Gastrocnemius medialis (tissue), 4 donors: ENCODE measurements at regions not wholly inside any gene's neighbourhood (a gene's known extent, or its start where the extent isn't known, plus 50 kb on each side); places are given as distances from the start of the nearest gene placed in this dataset.

Experiments
- ATAC-seq, 2 donors: fragments of 150-250 bp; one replicate each; pipeline ENCODE4 v1.9.1; 2016
- DNase-seq, 2 donors: peaks; one replicate each; pipeline ENCODE4 v3.0.0-alpha.2; 2019
- H3K27ac ChIP-seq, 4 donors: fragments of 200-600 bp; sonication (generic); 1 replicate in 1 of 4; 2 replicates in 3 of 4; pipeline ENCODE4 v1.5.1; 2016 to 2018; ENCODE audit warnings: mild to moderate bottlenecking in 2 of 4, moderate library complexity in 1 of 4
- H3K27me3 ChIP-seq, 3 donors: fragments of 200-600 bp; sonication (generic) in 2 of 3; 1 replicate in 1 of 3; 2 replicates in 2 of 3; pipeline versions ENCODE4 v1.5.1 to v1.6.0; 2016 to 2019; ENCODE audit warnings: mild to moderate bottlenecking in 1 of 3, moderate library complexity in 1 of 3
- H3K36me3 ChIP-seq, 2 donors: fragments of 200-600 bp; sonication (generic) in 1 of 2; one replicate each; pipeline ENCODE4 v1.5.1; 2017 to 2018
- H3K4me1 ChIP-seq, 2 donors: fragments of 200-600 bp; sonication (generic) in 1 of 2; one replicate each; pipeline ENCODE4 v1.5.1; 2016 to 2017; ENCODE audit warnings: mild to moderate bottlenecking in 2 of 2
- H3K4me3 ChIP-seq, 4 donors: fragments of 200-600 bp; sonication (generic) in 3 of 4; 1 replicate in 1 of 4; 2 replicates in 3 of 4; pipeline ENCODE4 v1.5.1; 2016 to 2019; ENCODE audit warnings: mild to moderate bottlenecking in 2 of 4
- H3K9me3 ChIP-seq, 3 donors: fragments of 200-600 bp; sonication (generic) in 2 of 3; 1 replicate in 1 of 3; 2 replicates in 2 of 3; pipeline ENCODE4 v1.5.1; 2016 to 2019
- POLR2A ChIP-seq, 2 donors: fragments of 450-650 bp; IDR thresholded peaks; one replicate each; pipeline ENCODE4 v1.6.1; 2017; ENCODE audit warnings: antibody characterized with exemption in 2 of 2, mild to moderate bottlenecking in 2 of 2, moderate library complexity in 2 of 2
- in situ Hi-C, 4 donors: fragments of 200-750 bp; cut with MboI; loops; one replicate each; pipeline versions ENCODE4 v1.15.0 to v1.8.0; 2017; ENCODE audit warnings: low sequenced_read_pairs in 4 of 4
- intact Hi-C: fragments of 100-400 bp; cut with DNase I; formaldehyde crosslinking; loops from one replicate; pipeline ENCODE4 v1.15.1; 2023; ENCODE audit warnings: low total_unique reads
- TF ChIP-seq, protein P1 (sequence below), 5 experiments: fragments of 450-650 bp in 3 of 5; fragments of 200-600 bp in 2 of 5; sonication (generic) in 2 of 5; IDR thresholded peaks in 4 of 5; conservative IDR thresholded peaks in 1 of 5; 1 replicate in 4 of 5; 2 replicates in 1 of 5; pipeline ENCODE4 v1.5.1; 2016 to 2019; ENCODE audit warnings: antibody characterized with exemption in 5 of 5, mild to moderate bottlenecking in 3 of 5, moderate library complexity in 3 of 5

DNA sequence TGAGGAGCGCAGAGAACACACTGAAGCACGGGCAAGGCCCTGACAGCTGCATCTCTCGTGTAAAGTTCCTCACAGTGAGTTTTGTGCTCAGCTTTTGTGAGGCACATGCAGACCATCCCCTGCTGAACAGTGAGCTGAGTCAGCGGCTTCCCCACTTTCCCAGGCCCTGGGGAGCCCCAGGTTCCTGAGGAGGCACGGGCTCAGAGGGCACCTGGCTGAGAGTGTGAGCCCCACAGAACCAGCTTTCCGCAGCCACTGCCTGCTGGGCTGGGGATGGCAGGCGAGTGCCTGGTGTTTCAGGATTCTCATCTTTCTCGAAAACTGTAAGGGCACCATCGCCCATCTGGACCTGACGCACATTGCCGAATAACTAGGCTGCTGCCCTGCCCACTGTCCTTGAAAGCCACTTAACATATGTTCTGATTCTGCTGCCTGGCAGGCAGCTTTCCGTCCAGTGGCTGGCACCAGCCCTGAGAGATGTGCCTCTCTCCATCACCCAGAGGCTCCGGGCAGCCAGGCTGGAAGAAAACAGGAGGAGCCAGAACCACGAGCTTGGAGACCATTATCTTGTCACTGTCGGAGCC is 266.7 kb upstream of the FOXF1 start:
- intact Hi-C loops = no loop called here
- ATAC-seq = no peak
- in situ Hi-C loops = no loop called here
- Histone ChIP-seq H3K4me1 (no peaks in the 10 kb centered on the region), H3K9me3 (no peaks in the 10 kb centered on the region), H3K4me3 (no peak overlapping the region), H3K27me3 (peaks cover 0 to 17% (median 8%) of the 10 kb centered on the region in 3 donors), H3K36me3 (no peaks in the 10 kb centered on the region), H3K27ac (no peak overlapping the region)
- DNase-seq = no peak
- no peak for TF ChIP-seq POLR2A (IDR thresholded peaks at IDR 0.05)
- TF ChIP-seq, protein P1, sequence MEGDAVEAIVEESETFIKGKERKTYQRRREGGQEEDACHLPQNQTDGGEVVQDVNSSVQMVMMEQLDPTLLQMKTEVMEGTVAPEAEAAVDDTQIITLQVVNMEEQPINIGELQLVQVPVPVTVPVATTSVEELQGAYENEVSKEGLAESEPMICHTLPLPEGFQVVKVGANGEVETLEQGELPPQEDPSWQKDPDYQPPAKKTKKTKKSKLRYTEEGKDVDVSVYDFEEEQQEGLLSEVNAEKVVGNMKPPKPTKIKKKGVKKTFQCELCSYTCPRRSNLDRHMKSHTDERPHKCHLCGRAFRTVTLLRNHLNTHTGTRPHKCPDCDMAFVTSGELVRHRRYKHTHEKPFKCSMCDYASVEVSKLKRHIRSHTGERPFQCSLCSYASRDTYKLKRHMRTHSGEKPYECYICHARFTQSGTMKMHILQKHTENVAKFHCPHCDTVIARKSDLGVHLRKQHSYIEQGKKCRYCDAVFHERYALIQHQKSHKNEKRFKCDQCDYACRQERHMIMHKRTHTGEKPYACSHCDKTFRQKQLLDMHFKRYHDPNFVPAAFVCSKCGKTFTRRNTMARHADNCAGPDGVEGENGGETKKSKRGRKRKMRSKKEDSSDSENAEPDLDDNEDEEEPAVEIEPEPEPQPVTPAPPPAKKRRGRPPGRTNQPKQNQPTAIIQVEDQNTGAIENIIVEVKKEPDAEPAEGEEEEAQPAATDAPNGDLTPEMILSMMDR (IDR thresholded peaks at IDR 0.05 in 4 of 5, conservative IDR thresholded peaks at IDR 0.05 in 1 of 5) = no peak

DNA sequence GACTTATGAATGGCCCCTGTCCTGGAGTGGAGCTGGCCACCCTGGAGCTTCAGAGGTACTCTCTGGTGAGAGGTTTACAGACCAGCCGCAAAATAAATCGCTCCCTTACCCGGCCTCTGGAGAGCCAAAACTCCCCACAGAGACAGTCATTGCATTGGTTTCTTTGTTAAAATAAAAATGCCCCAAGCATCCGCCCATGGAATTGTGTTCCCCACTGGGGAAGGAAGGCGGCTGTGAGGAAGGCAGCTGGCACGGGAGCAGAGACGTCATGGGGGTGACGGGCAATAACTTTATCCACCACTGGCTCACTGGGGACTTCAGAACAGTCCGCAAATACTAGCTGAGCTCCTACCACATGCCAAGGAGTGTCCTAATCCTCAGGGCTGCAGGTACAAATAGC is 266.2 kb upstream of the FOXF1 start:
- ATAC-seq (no peak), DNase-seq (no peak)
- Histone ChIP-seq H3K4me1 (no peaks in the 10 kb centered on the region), H3K27me3 (peaks cover 0 to 17% (median 8%) of the 10 kb centered on the region in 3 donors), H3K4me3 (no peak overlapping the region), H3K36me3 (no peaks in the 10 kb centered on the region), H3K9me3 (no peaks in the 10 kb centered on the region), H3K27ac (no peak overlapping the region)
- in situ Hi-C loops (no loop called here), intact Hi-C loops (no loop called here)
- TF ChIP-seq POLR2A (IDR thresholded peaks at IDR 0.05) = no peak
- TF ChIP-seq, protein P1 (IDR thresholded peaks at IDR 0.05 in 4 of 5, conservative IDR thresholded peaks at IDR 0.05 in 1 of 5) = no peak

DNA sequence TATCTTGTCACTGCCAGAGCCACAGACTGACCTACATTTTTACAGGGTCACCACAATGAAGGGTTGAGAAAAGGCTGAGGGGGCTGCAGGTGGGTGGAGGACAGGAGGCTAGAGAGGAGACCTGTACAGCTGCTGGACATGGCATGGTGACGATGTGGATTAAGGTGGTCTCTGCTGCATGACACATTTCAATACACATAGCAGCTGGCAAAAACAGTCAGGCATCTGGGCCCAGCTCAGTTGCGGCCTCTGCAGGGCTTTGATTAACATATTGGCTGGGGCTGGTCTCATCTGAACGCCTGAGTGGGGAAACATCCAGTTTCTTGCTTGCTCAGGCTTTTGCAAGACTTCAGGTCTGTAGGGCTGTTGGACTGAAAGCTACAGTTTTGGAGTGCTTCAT is 265.4 kb upstream of the FOXF1 start:
- peaks cover 0 to 14% (median 8%) of the 10 kb centered on the region in 3 donors for H3K27me3 ChIP-seq
- intact Hi-C loops = no loop called here
- in situ Hi-C loops = no loop called here

DNA sequence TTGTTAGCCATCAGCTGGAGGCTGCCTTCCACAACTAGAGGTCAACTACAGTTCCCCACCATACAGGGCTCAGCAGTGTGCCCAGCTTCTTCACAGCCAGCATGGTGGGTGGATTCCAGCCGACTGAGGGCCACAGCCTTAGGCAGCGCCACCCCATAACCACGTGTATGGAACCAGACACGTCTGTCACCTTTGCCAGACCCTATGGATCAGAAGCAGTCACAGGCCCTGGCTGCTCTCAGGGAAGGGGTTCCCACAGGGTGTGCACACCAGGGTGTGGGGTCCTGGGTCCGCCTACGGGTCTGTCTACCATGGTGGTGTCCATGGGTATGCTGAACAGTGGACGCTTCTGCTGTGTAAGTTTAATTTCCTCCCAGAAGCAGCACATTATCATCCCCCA is 265.0 kb upstream of the FOXF1 start:
- H3K27ac ChIP-seq = no peak overlapping the region
- H3K4me3 ChIP-seq = no peak overlapping the region
- in situ Hi-C loops (no loop called here), intact Hi-C loops (no loop called here)
- H3K36me3 ChIP-seq = no peaks in the 10 kb centered on the region
- no peak for ATAC-seq
- no peaks in the 10 kb centered on the region for H3K9me3 ChIP-seq
- no peaks in the 10 kb centered on the region for H3K4me1 ChIP-seq
- no peak for DNase-seq
- H3K27me3 ChIP-seq = peaks cover 0 to 14% (median 8%) of the 10 kb centered on the region in 3 donors
- TF ChIP-seq, protein P1 (IDR thresholded peaks at IDR 0.05 in 4 of 5, conservative IDR thresholded peaks at IDR 0.05 in 1 of 5) = no peak
- no peak for TF ChIP-seq POLR2A (IDR thresholded peaks at IDR 0.05)

More for the DNA sequence above, 265.4 kb upstream of the FOXF1 start:
- Histone ChIP-seq H3K36me3 (no peaks in the 10 kb centered on the region), H3K9me3 (no peaks in the 10 kb centered on the region), H3K4me3 (no peak overlapping the region), H3K27ac (no peak overlapping the region), H3K4me1 (no peaks in the 10 kb centered on the region)
- ATAC-seq (no peak), DNase-seq (no peak)
- TF ChIP-seq, protein P1 (IDR thresholded peaks at IDR 0.05 in 4 of 5, conservative IDR thresholded peaks at IDR 0.05 in 1 of 5) = no peak
- no peak for TF ChIP-seq POLR2A (IDR thresholded peaks at IDR 0.05)

DNA sequence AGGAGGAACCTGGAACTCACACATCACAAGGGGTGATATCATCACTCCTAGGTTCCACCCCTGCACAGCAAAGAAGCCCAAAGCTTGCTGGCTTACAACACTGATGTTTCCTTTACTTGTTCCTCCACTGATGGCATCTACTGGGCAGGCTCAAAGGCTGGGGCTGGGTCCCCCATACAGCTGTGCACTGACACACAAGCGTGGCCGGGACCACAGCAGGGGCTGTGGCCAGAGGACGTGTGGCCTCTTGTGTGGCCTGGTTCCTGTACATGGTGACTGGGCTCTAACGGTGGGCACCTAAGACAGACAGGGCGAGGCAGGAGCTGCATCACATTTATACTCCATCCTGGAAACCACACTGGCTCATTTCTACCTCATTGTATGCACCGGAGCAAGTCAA is 264.4 kb upstream of the FOXF1 start:
- Histone ChIP-seq H3K4me1 (no peaks in the 10 kb centered on the region), H3K27me3 (peaks cover 0 to 9% (median 8%) of the 10 kb centered on the region in 3 donors), H3K9me3 (no peaks in the 10 kb centered on the region), H3K27ac (no peak overlapping the region), H3K36me3 (no peaks in the 10 kb centered on the region), H3K4me3 (no peak overlapping the region)
- ATAC-seq (no peak), DNase-seq (no peak)
- no peak for TF ChIP-seq POLR2A (IDR thresholded peaks at IDR 0.05)
- TF ChIP-seq, protein P1 (IDR thresholded peaks at IDR 0.05 in 4 of 5, conservative IDR thresholded peaks at IDR 0.05 in 1 of 5) = no peak
- in situ Hi-C loops (no loop called here), intact Hi-C loops (no loop called here)
